ENCODE measurements at regions not wholly inside any gene's neighbourhood (a gene's known extent, or its start where the extent isn't known, plus 50 kb on each side); places are given as distances from the start of the nearest gene placed in this dataset.

DNA sequence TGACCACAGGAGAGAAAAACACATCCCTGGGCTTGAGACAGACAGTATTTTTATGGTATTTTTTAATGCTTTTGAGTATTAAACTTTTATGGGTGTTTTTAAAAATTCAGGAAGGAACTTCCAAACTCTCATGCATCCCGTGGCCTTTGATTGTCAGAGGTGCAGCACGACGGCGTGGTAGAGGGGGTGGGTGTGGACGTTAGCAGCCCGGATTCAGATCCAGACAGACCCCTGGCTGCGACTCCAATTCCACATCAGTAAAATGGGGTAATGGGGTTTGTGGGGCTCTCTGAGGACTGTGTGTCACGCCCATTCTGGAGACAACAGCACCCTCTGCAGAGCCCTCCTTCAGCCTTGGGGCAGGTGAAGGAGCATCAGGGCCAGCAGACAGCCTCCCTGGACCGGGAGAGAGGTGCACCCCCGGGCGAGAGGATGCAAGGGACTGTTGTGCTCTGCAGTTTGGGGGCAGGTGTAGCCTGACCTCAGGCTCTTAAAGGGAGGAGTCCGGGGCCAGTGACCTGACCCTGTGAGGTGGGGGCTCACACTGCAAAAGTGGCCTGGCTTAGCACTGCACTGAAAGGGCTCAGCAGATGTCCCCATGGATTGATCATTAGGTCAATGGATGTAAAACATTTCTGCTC lies 1024.3 kb downstream of the TBC1D22A start:
- TF ChIP-seq, protein P1, sequence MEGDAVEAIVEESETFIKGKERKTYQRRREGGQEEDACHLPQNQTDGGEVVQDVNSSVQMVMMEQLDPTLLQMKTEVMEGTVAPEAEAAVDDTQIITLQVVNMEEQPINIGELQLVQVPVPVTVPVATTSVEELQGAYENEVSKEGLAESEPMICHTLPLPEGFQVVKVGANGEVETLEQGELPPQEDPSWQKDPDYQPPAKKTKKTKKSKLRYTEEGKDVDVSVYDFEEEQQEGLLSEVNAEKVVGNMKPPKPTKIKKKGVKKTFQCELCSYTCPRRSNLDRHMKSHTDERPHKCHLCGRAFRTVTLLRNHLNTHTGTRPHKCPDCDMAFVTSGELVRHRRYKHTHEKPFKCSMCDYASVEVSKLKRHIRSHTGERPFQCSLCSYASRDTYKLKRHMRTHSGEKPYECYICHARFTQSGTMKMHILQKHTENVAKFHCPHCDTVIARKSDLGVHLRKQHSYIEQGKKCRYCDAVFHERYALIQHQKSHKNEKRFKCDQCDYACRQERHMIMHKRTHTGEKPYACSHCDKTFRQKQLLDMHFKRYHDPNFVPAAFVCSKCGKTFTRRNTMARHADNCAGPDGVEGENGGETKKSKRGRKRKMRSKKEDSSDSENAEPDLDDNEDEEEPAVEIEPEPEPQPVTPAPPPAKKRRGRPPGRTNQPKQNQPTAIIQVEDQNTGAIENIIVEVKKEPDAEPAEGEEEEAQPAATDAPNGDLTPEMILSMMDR (IDR thresholded peaks at IDR 0.05 in 8 of 11, conservative IDR thresholded peaks at IDR 0.05 in 3 of 11), result no peak
- no peak for TF ChIP-seq POLR2A (IDR thresholded peaks at IDR 0.05)
- no peak for TF ChIP-seq POLR2AphosphoS5 (IDR thresholded peaks at IDR 0.05)

All from spleen (tissue), 7 donors.